ENCODE measurements at regions not wholly inside any gene's neighbourhood (a gene's known extent, or its start where the extent isn't known, plus 50 kb on each side); places are given as distances from the start of the nearest gene placed in this dataset.

GRCh38 chr11:8757533-8757932 is 74.9 kb downstream of the RPL27A start:
- TF ChIP-seq, protein P1, sequence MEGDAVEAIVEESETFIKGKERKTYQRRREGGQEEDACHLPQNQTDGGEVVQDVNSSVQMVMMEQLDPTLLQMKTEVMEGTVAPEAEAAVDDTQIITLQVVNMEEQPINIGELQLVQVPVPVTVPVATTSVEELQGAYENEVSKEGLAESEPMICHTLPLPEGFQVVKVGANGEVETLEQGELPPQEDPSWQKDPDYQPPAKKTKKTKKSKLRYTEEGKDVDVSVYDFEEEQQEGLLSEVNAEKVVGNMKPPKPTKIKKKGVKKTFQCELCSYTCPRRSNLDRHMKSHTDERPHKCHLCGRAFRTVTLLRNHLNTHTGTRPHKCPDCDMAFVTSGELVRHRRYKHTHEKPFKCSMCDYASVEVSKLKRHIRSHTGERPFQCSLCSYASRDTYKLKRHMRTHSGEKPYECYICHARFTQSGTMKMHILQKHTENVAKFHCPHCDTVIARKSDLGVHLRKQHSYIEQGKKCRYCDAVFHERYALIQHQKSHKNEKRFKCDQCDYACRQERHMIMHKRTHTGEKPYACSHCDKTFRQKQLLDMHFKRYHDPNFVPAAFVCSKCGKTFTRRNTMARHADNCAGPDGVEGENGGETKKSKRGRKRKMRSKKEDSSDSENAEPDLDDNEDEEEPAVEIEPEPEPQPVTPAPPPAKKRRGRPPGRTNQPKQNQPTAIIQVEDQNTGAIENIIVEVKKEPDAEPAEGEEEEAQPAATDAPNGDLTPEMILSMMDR (IDR thresholded peaks at IDR 0.05): no peak
- Mint-ChIP-seq H3K36me3 (ENCODE audit: low read depth) (peaks cover 13% of the 10 kb centered on the region), H3K9me3 (no peaks in the 10 kb centered on the region), H3K4me3 (peak overlapping the region; percentile 5; the same call in 1 of the 2 replicates), H3K4me1 (ENCODE audit: low read depth) (0 out of 2 replicates have a peak, but pooled peaks cover 5% of the 10 kb centered on the region), H3K27ac (peak overlapping the region; percentile 45; the same call in 1 of the 2 replicates), H3K27me3 (ENCODE audit: insufficient read depth) (peaks cover 2% of the 10 kb centered on the region; the same call in 1 of the 2 replicates)
- DNase-seq: no peak

DNA sequence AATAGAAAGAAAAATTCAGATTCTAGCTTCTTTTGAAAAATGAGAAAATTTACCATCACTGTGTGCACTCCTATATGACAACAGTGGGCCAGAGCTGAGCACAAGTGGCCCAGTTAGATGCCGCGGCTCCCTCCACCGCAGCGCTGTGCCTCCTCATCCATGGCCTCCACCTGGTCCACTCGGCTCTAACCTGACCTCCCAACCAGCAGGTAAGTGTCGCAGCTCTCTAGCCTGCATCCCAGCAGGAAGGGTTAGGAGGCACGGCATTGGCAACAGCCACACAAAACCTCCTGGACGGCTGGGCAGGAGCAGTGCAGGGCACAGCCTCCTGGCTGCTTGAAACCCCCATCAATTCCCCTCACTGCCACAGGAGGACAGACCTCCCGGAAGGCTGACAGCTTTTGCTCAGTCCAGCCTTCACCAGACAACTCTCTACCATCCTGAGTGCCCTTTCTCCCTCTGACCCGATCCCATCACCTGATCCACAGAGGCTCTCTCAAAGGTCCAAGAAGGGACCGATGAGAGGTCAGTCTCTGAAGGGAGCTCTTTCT is 76.1 kb downstream of the RPL27A start:
- Mint-ChIP-seq H3K4me1 (ENCODE audit: low read depth) (peaks cover 16% of the 10 kb centered on the region; the same call in 1 of the 2 replicates), H3K36me3 (ENCODE audit: low read depth) (peaks cover 13% of the 10 kb centered on the region), H3K9me3 (no peaks in the 10 kb centered on the region), H3K4me3 (no peak overlapping the region), H3K27me3 (ENCODE audit: insufficient read depth) (peaks cover 2% of the 10 kb centered on the region; the same call in 1 of the 2 replicates), H3K27ac (no peak overlapping the region)
- no peak for DNase-seq
- TF ChIP-seq, protein P1 (IDR thresholded peaks at IDR 0.05): no peak

GRCh38 chr11:8759634-8760033 is 77.0 kb downstream of the RPL27A start:
- Mint-ChIP-seq H3K9me3 (no peaks in the 10 kb centered on the region), H3K36me3 (ENCODE audit: low read depth) (peaks cover 13% of the 10 kb centered on the region), H3K4me3 (no peak overlapping the region), H3K27ac (no peak overlapping the region), H3K4me1 (ENCODE audit: low read depth) (peaks cover 12% of the 10 kb centered on the region; the same call in 1 of the 2 replicates), H3K27me3 (ENCODE audit: insufficient read depth) (peaks cover 2% of the 10 kb centered on the region; the same call in 1 of the 2 replicates)
- TF ChIP-seq, protein P1 (IDR thresholded peaks at IDR 0.05): no peak
- no peak for DNase-seq

DNA sequence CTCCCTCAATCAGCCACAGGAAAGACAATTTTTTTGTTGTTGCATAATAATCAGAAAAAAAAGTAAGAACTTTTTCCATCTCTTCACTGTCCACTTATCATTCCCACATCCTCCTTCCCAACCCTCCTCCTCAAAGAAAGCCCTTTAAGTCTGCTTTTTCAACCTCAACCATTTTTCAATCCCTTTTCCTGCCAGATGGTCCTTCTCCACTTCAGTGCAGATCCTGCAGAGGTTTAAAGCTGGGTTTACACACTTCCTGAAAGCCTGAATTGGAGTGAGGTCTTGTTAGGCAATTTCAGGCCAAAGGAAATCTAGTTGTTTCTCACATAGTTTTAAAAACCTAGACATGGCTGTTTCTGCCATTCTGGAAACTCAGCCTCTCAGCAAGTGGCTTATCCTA is 78.3 kb downstream of the RPL27A start:
- H3K27me3 Mint-ChIP-seq (ENCODE audit: insufficient read depth): peaks cover 2% of the 10 kb centered on the region; the same call in 1 of the 2 replicates
- peaks cover 24% of the 10 kb centered on the region for H3K4me1 Mint-ChIP-seq (ENCODE audit: low read depth)
- H3K36me3 Mint-ChIP-seq (ENCODE audit: low read depth): peaks cover 5% of the 10 kb centered on the region
- H3K4me3 Mint-ChIP-seq: no peak overlapping the region
- H3K9me3 Mint-ChIP-seq: no peaks in the 10 kb centered on the region
- DNase-seq: no peak
- H3K27ac Mint-ChIP-seq: no peak overlapping the region
- TF ChIP-seq, protein P1 (IDR thresholded peaks at IDR 0.05): no peak

DNA sequence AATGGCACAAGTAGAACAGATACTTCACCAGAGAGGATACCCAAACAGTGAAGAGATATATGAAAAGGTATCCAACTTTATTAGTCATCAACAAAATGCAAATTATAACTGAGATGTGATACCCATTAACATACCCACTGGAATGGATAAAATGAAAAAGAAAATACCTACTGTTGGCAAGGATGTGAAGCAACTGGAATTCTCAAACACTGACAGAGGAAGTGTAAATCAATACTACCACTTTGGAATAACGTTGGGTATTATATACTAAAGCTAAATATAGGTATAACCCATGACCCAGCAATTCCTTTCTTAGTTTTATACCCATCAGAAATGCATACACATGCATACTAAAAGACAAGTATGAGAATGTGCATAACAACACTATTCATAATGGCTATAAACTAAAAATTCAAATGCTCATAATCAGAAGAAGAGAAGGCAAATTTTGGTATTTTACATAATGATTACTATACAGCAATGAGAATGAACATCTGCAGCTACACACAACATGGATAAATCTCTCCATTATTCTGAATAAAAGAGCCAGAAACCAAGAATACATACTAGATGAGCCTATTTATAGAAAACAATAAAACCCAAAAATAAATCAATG is 80.6 kb downstream of the RPL27A start:
- H3K9me3 Mint-ChIP-seq: no peaks in the 10 kb centered on the region
- TF ChIP-seq, protein P1 (IDR thresholded peaks at IDR 0.05): no peak
- no peak overlapping the region for H3K27ac Mint-ChIP-seq
- peaks cover 6% of the 10 kb centered on the region for H3K36me3 Mint-ChIP-seq (ENCODE audit: low read depth)
- no peak for DNase-seq
- peaks cover 46% of the 10 kb centered on the region for H3K4me1 Mint-ChIP-seq (ENCODE audit: low read depth)
- H3K4me3 Mint-ChIP-seq: no peak overlapping the region
- H3K27me3 Mint-ChIP-seq (ENCODE audit: insufficient read depth): peaks cover under 1% of the 10 kb centered on the region; the same call in 1 of the 2 replicates

Measured in HFFc6 (cell line).